PC-3 (cell line): ENCODE measurements at regions not wholly inside any gene's neighbourhood (a gene's known extent, or its start where the extent isn't known, plus 50 kb on each side); places are given as distances from the start of the nearest gene placed in this dataset.
A peak's percentile ranks its signal among the peaks of the same experiment; 100 is the strongest.

ENCODE experiments used
- ATAC-seq: fragments of 200-7000 bp; cut with Tn5 transposase; 2 replicates; pipeline ENCODE4 v1.9.1; 2020; ENCODE audit warnings: mild to moderate bottlenecking, moderate library complexity
- BruUV-seq: library from RNA; stranded (reverse); fragments of 400-500 nt; replicated peaks from 2 replicates; lab custom pipeline; 2021; lab: Mats Ljungman, UMichigan
- CTCF ChIA-PET: fragments of 300-600 bp; sonication (Branson Sonifier 250); formaldehyde crosslinking; loops from one replicate; lab custom pipeline; 2022; ENCODE audit warnings: antibody characterized with exemption; lab: Charles Lee
- POLR2A ChIA-PET: fragments of 300-600 bp; sonication (Branson Sonifier 250); formaldehyde crosslinking; loops from one replicate; lab custom pipeline; 2022; ENCODE audit warnings: antibody characterized with exemption; ENCODE audit not compliant: unreplicated experiment; lab: Charles Lee
- DNase-seq: peaks from one replicate; pipeline ENCODE4 v3.0.0-alpha.2; 2015
- H2AFZ ChIP-seq: fragments of 300-600 bp; sonication (generic); 2 replicates; pipeline ENCODE4 v1.6.0; 2016; ENCODE audit warnings: antibody characterized with exemption, low read length
- H3F3A ChIP-seq: fragments of 300-600 bp; sonication (generic); one replicate; pipeline ENCODE4 v1.6.0; 2017; ENCODE audit warnings: antibody characterized with exemption, low read length, control low read depth, mild to moderate bottlenecking; ENCODE audit not compliant: unreplicated experiment
- H3K27ac ChIP-seq: fragments of 300-600 bp; sonication (generic); 2 replicates; pipeline ENCODE4 v1.5.1; 2016; ENCODE audit warnings: mild to moderate bottlenecking, low read length
- H3K27me3 ChIP-seq: fragments of 300-600 bp; sonication (generic); 2 replicates; pipeline ENCODE4 v1.6.1; 2016; ENCODE audit warnings: low read length, mixed read lengths
- H3K36me3 ChIP-seq: fragments of 300-600 bp; sonication (generic); 2 replicates; pipeline ENCODE4 v1.6.1; 2016; ENCODE audit warnings: low read depth, mixed run types, low read length, mixed read lengths
- H3K4me1 ChIP-seq: fragments of 300-600 bp; sonication (generic); 2 replicates; pipeline ENCODE4 v1.5.1; 2016; ENCODE audit warnings: low read length; ENCODE audit not compliant: insufficient read depth
- H3K4me2 ChIP-seq: fragments of 300-600 bp; sonication (generic); 2 replicates; pipeline ENCODE4 v1.6.0; 2016; ENCODE audit warnings: low read length
- H3K4me3 ChIP-seq: fragments of 300-600 bp; sonication (generic); 2 replicates; pipeline ENCODE4 v1.5.1; 2016; ENCODE audit warnings: mild to moderate bottlenecking, low read length, mixed read lengths
- H3K79me2 ChIP-seq: fragments of 300-600 bp; sonication (generic); 2 replicates; pipeline ENCODE4 v1.6.1; 2017; ENCODE audit warnings: low read length, mixed read lengths
- H3K9ac ChIP-seq: fragments of 300-600 bp; sonication (generic); 2 replicates; pipeline ENCODE4 v1.6.0; 2016; ENCODE audit warnings: mild to moderate bottlenecking, low read length
- H3K9me2 ChIP-seq: fragments of 300-600 bp; sonication (generic); replicated peaks from 2 replicates; pipeline ENCODE4 v1.6.1; 2016; ENCODE audit warnings: mixed run types, low read length, mixed read lengths
- H3K9me3 ChIP-seq: fragments of 300-600 bp; sonication (generic); 2 replicates; pipeline ENCODE4 v1.6.1; 2016; ENCODE audit warnings: low read length, mixed read lengths
- H4K20me1 ChIP-seq: fragments of 300-600 bp; sonication (generic); 2 replicates; pipeline ENCODE4 v1.6.1; 2016; ENCODE audit warnings: low read length, mixed read lengths
- CTCF ChIP-seq: fragments of 300-600 bp; sonication (generic); conservative IDR thresholded peaks from 2 replicates; pipeline ENCODE4 v1.5.1; 2017; ENCODE audit warnings: antibody characterized with exemption, low read depth, mild to moderate bottlenecking, low read length
- EZH2 ChIP-seq: fragments of 300-600 bp; sonication (generic); IDR thresholded peaks from one replicate; pipeline ENCODE4 v1.6.1; 2017; ENCODE audit warnings: antibody characterized with exemption, mild to moderate bottlenecking, low read length; ENCODE audit not compliant: unreplicated experiment
- EZH2phosphoT487 ChIP-seq: fragments of 300-600 bp; sonication (generic); IDR thresholded peaks from 2 replicates; pipeline ENCODE4 v1.6.1; 2018; ENCODE audit warnings: mild to moderate bottlenecking, antibody characterized with exemption, low read length, borderline replicate concordance
- intact Hi-C: fragments of 100-400 bp; cut with micrococcal nuclease; formaldehyde crosslinking; loops from 2 replicates; pipeline ENCODE4 v1.9.0; 2023

- H3K79me2 ChIP-seq, result no peaks in the 10 kb centered on the region
Measured at GRCh38 chr10:57351076-57351475, 916.6 kb downstream of the IPMK start.

GRCh38 chr10:57341294-57341693, 926.4 kb downstream of the IPMK start:
- Histone ChIP-seq H3K9me3 (peaks cover 27% of the 10 kb centered on the region), H3K4me3 (no peak overlapping the region), H3K36me3 (no peaks in the 10 kb centered on the region; the same call in 1 of the 2 replicates), H3K27ac (no peak overlapping the region), H3K27me3 (no peaks in the 10 kb centered on the region), H3K4me2 (no peak overlapping the region), H3K79me2 (no peaks in the 10 kb centered on the region), H3F3A (no peaks in the 10 kb centered on the region), H3K4me1 (no peaks in the 10 kb centered on the region), H2AFZ (no peak overlapping the region), H4K20me1 (no peaks in the 10 kb centered on the region), H3K9ac (no peak overlapping the region), H3K9me2 (no peaks in the 10 kb centered on the region)
- CTCF ChIA-PET, result no interaction called here
- intact Hi-C loops, result no loop called here
- ATAC-seq, result no peak
- TF ChIP-seq EZH2, result no peak
- no peak for TF ChIP-seq CTCF
- TF ChIP-seq EZH2phosphoT487, result no peak
- no peak for DNase-seq
- POLR2A ChIA-PET, result no interaction called here
- BruUV-seq, result no TSS peak

More at GRCh38 chr10:57351076-57351475, 916.6 kb downstream of the IPMK start:
- TF ChIP-seq EZH2phosphoT487 (no peak), EZH2 (no peak), CTCF (no peak)
- ChIA-PET POLR2A (no interaction called here), CTCF (no interaction called here)
- intact Hi-C loops, result no loop called here
- Histone ChIP-seq H3K9ac (no peak overlapping the region), H3K4me2 (no peak overlapping the region), H3K9me2 (no peaks in the 10 kb centered on the region), H3K4me1 (no peaks in the 10 kb centered on the region), H4K20me1 (no peaks in the 10 kb centered on the region), H3K36me3 (no peaks in the 10 kb centered on the region), H3K4me3 (no peak overlapping the region), H3F3A (no peaks in the 10 kb centered on the region), H3K27me3 (no peaks in the 10 kb centered on the region), H3K9me3 (peaks cover 8% of the 10 kb centered on the region; the same call in 1 of the 2 replicates), H3K27ac (no peak overlapping the region), H2AFZ (no peak overlapping the region)
- no TSS peak for BruUV-seq
- ATAC-seq (no peak), DNase-seq (no peak)

GRCh38 chr10:57338823-57339558, 928.7 kb downstream of the IPMK start:
- CTCF ChIA-PET, result interaction anchor here (0.6 kb wide), 1 partner anchor 952 kb away, joined by 5 read pairs; no protein-coding TSS in a partner anchor
- intact Hi-C loops, result loop anchor here (1.0 to 5.0 kb wide), 6 partner anchors 177 to 813 kb away; no protein-coding TSS in a partner anchor
- Histone ChIP-seq H3K4me3 (no peak overlapping the region), H3K27ac (no peak overlapping the region), H3K79me2 (no peaks in the 10 kb centered on the region), H4K20me1 (no peaks in the 10 kb centered on the region), H3K4me1 (no peaks in the 10 kb centered on the region), H3K27me3 (no peaks in the 10 kb centered on the region), H3F3A (no peaks in the 10 kb centered on the region), H3K9me2 (no peaks in the 10 kb centered on the region), H3K9ac (no peak overlapping the region), H3K9me3 (peaks cover 15% of the 10 kb centered on the region), H3K36me3 (no peaks in the 10 kb centered on the region; the same call in 1 of the 2 replicates), H2AFZ (no peak overlapping the region), H3K4me2 (no peak overlapping the region)
- ATAC-seq, result peak; percentile 77
- no TSS peak for BruUV-seq
- POLR2A ChIA-PET, result interaction anchor here (0.7 kb wide), 1 partner anchor 201 kb away, joined by 3 read pairs; no protein-coding TSS in a partner anchor
- TF ChIP-seq EZH2, result no peak
- TF ChIP-seq EZH2phosphoT487, result no peak
- peak; percentile 91 for TF ChIP-seq CTCF
- peak; percentile 86 for DNase-seq
